ENCODE measurements at regions not wholly inside any gene's neighbourhood (a gene's known extent, or its start where the extent isn't known, plus 50 kb on each side); places are given as distances from the start of the nearest gene placed in this dataset.

DNA sequence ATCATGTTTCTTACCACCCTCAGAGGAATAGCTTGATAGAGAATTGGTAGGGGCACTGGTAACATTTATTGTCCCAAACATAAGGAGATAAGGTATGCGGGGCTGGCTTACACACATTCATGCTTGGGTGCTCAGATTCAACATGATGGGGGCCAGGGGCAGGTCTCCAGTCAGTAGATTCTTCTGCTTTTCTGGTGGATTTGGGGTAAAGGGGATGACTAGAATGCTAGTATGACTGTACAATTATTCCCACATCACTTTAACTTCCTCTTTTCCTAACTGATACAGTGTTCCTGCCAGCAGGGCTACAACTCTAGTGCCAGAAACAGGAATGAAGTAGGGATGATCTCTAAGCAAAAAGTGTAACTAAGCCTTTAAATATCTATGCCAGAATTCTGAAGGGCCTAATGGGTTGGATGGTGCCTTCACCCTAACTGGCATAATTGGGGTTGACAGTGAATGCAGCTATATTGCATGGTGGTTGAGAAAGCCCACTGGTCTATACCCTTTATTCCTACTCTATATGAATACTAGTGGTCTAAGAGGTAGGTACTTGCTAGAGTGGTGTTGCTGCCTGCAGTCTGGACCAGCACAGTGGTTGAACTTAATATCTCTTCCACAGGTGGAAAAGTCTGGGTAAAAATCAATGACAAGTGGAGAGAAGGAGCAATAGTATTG, 117.4 kb downstream of the IL12A start:
- no peaks in the 10 kb centered on the region for H3K4me1 ChIP-seq
- no peaks in the 10 kb centered on the region for H3K9me3 ChIP-seq
- no peak overlapping the region for H3K27ac ChIP-seq
- intact Hi-C loops (cut with DNase I; ENCODE audit: low total_unique reads) = no loop called here
- no peak for ATAC-seq
- TF ChIP-seq, protein P1, sequence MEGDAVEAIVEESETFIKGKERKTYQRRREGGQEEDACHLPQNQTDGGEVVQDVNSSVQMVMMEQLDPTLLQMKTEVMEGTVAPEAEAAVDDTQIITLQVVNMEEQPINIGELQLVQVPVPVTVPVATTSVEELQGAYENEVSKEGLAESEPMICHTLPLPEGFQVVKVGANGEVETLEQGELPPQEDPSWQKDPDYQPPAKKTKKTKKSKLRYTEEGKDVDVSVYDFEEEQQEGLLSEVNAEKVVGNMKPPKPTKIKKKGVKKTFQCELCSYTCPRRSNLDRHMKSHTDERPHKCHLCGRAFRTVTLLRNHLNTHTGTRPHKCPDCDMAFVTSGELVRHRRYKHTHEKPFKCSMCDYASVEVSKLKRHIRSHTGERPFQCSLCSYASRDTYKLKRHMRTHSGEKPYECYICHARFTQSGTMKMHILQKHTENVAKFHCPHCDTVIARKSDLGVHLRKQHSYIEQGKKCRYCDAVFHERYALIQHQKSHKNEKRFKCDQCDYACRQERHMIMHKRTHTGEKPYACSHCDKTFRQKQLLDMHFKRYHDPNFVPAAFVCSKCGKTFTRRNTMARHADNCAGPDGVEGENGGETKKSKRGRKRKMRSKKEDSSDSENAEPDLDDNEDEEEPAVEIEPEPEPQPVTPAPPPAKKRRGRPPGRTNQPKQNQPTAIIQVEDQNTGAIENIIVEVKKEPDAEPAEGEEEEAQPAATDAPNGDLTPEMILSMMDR (IDR thresholded peaks at IDR 0.05 in 4 of 5, conservative IDR thresholded peaks at IDR 0.05 in 1 of 5) = no peak
- TF ChIP-seq POLR2A (IDR thresholded peaks at IDR 0.05) = no peak
- in situ Hi-C loops (cut with MboI; ENCODE audit: low sequenced_read_pairs in 4 of 4) = no loop called here
- H3K36me3 ChIP-seq = no peaks in the 10 kb centered on the region
- no peak overlapping the region for H3K4me3 ChIP-seq
- no peaks in the 10 kb centered on the region for H3K27me3 ChIP-seq
- DNase-seq = no peak

DNA sequence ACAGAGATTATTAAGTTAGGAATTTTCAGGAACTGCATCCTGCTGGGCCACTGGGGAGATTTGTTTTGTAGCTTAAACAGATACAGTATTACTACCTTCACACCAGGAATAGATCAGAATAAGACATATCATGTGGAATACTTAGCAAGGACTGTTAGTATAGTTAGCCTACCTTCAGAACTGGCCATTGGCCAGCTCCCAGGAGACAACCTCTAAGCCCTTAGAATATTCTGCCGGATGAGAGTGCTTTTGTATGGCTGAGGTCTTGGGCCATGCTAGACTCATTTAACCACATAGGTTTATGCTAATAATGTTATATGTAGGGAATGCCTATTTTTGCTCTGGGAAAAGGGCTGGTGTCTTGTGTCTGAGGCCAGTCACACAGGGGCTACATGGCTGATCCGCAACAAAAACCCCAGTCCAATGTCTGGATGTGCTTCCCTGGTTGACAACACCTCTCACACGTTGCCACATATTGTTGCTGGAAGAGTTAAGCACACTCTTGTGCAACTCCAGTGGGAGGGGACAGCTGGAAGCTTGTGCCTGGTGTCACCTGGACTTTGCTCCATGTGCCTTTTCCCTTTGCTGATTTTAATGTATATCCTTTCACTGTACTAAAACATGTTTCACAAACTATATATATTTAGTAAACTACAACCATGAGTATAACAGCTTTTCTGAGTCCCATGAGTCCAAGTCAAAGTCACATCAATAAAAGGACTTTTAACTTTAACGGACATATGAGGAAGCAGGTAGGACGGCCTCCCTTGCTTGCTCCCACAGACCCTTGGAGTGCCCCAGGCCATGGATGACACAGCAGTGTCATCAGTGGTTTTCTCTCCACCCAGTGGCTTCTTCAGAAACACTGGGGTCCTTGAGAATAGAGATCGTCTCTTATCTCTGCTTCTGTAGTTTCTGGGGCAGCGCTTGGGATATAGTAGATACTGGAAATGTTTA, 118.0 kb upstream of the C3orf80 start:
- no peak overlapping the region for H3K4me3 ChIP-seq
- no peaks in the 10 kb centered on the region for H3K36me3 ChIP-seq
- H3K27ac ChIP-seq = no peak overlapping the region
- TF ChIP-seq, protein P1 (IDR thresholded peaks at IDR 0.05 in 4 of 5, conservative IDR thresholded peaks at IDR 0.05 in 1 of 5) = no peak
- TF ChIP-seq POLR2A (IDR thresholded peaks at IDR 0.05) = no peak
- in situ Hi-C loops (cut with MboI; ENCODE audit: low sequenced_read_pairs in 4 of 4) (no loop called here), intact Hi-C loops (cut with DNase I; ENCODE audit: low total_unique reads) (no loop called here)
- no peaks in the 10 kb centered on the region for H3K27me3 ChIP-seq
- H3K4me1 ChIP-seq = no peaks in the 10 kb centered on the region
- ATAC-seq (peak in 1 of 2 donors; percentile 53), DNase-seq (peak in 1 of 2 donors; percentile 17)
- H3K9me3 ChIP-seq = no peaks in the 10 kb centered on the region

DNA sequence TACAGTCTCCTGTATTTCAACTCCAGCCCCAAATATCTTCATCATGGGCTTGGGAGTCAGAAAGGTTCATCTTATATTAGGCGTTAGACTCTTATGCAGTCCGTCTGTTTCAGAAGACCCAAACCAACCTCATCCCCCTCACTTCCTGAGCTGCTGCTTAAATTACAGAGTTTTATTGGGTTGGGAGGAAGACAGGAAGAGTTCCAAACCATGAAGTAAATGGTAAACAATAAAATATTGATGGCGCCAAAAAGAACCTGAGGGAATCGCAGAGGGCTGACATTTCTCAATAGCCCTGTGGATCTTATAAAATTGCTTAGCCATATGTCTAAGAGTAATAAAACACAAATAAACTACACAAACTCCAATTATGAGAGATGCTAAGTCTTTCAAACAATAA, 116.9 kb upstream of the C3orf80 start:
- Histone ChIP-seq H3K36me3 (no peaks in the 10 kb centered on the region), H3K4me1 (no peaks in the 10 kb centered on the region), H3K4me3 (no peak overlapping the region), H3K9me3 (no peaks in the 10 kb centered on the region), H3K27ac (no peak overlapping the region), H3K27me3 (no peaks in the 10 kb centered on the region)
- intact Hi-C loops (cut with DNase I; ENCODE audit: low total_unique reads) = no loop called here
- ATAC-seq (no peak), DNase-seq (no peak)
- in situ Hi-C loops (cut with MboI; ENCODE audit: low sequenced_read_pairs in 4 of 4) = no loop called here
- TF ChIP-seq POLR2A (IDR thresholded peaks at IDR 0.05) = no peak
- TF ChIP-seq, protein P1 (IDR thresholded peaks at IDR 0.05 in 4 of 5, conservative IDR thresholded peaks at IDR 0.05 in 1 of 5) = no peak

DNA sequence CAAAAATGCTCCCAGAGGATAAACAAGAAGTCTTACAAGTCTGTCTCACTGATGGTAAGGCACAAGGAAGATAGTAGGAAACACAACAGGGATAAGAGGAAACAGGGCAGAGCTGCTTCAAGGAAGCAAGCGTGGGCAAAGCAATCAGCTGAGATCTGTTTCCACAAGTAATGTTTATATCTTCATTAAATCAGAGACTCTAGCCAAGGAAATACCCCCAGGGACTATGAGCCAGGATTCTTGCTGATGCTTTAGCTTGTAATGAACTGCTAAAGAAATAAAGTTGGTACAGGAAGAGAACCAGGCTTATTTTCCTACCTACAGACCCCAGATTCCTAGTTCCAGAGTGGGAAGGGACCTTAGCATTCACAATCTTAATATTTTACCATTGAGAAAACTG, 112.7 kb upstream of the C3orf80 start:
- no peak for DNase-seq
- H3K27ac ChIP-seq = no peak overlapping the region
- no peaks in the 10 kb centered on the region for H3K4me1 ChIP-seq
- H3K9me3 ChIP-seq = no peaks in the 10 kb centered on the region
- ATAC-seq = no peak
- intact Hi-C loops (cut with DNase I; ENCODE audit: low total_unique reads) (no loop called here), in situ Hi-C loops (cut with MboI; ENCODE audit: low sequenced_read_pairs in 4 of 4) (no loop called here)
- H3K4me3 ChIP-seq = no peak overlapping the region
- no peaks in the 10 kb centered on the region for H3K27me3 ChIP-seq
- no peaks in the 10 kb centered on the region for H3K36me3 ChIP-seq
- TF ChIP-seq, protein P1 (IDR thresholded peaks at IDR 0.05 in 4 of 5, conservative IDR thresholded peaks at IDR 0.05 in 1 of 5) = no peak
- no peak for TF ChIP-seq POLR2A (IDR thresholded peaks at IDR 0.05)
